H9 (cell line): ENCODE measurements at regions not wholly inside any gene's neighbourhood (a gene's known extent, or its start where the extent isn't known, plus 50 kb on each side); places are given as distances from the start of the nearest gene placed in this dataset.

Source experiments
- DNase-seq: peaks from one replicate; pipeline ENCODE4 v3.0.0-alpha.2; 2017
- H2AFZ ChIP-seq: one replicate; pipeline ENCODE4 v1.6.1; 2013; ENCODE audit warnings: mild to moderate bottlenecking, low read length, control low read depth, moderate library complexity
- H2AK5ac ChIP-seq: 2 replicates; pipeline ENCODE4 v1.6.1; 2013; ENCODE audit warnings: low read length, control low read depth, mixed read lengths; ENCODE audit not compliant: insufficient read length
- H2BK120ac ChIP-seq: one replicate; pipeline ENCODE4 v1.6.1; 2013; ENCODE audit warnings: low read depth, mild to moderate bottlenecking, low read length, control low read depth, inconsistent platforms; ENCODE audit not compliant: poor library complexity, severe bottlenecking
- H2BK12ac ChIP-seq: 2 replicates; pipeline ENCODE4 v1.6.1; 2013; ENCODE audit warnings: low read length, control low read depth, mixed read lengths, low read depth; ENCODE audit not compliant: insufficient read length
- H2BK15ac ChIP-seq: 2 replicates; pipeline ENCODE4 v1.6.1; 2013; ENCODE audit warnings: low read depth, low read length, control low read depth
- H2BK20ac ChIP-seq: one replicate; pipeline ENCODE4 v1.6.1; 2013; ENCODE audit warnings: low read depth, mild to moderate bottlenecking, low read length, control low read depth, inconsistent platforms; ENCODE audit not compliant: poor library complexity, severe bottlenecking
- H2BK5ac ChIP-seq: 2 replicates; pipeline ENCODE4 v1.6.1; 2013; ENCODE audit warnings: low read length, control low read depth, mixed read lengths; ENCODE audit not compliant: insufficient read length
- H3K14ac ChIP-seq: 2 replicates; pipeline ENCODE4 v1.6.1; 2013; ENCODE audit warnings: low read length, control low read depth; ENCODE audit not compliant: insufficient read depth
- H3K18ac ChIP-seq: 2 replicates; pipeline ENCODE4 v1.6.1; 2013; ENCODE audit warnings: low read depth, mild to moderate bottlenecking, mixed read lengths, low read length, control low read depth; ENCODE audit not compliant: insufficient read length
- H3K23ac ChIP-seq: 2 replicates; pipeline ENCODE4 v1.6.1; 2013; ENCODE audit warnings: low read length, control low read depth, mixed read lengths, low read depth; ENCODE audit not compliant: insufficient read length
- H3K23me2 ChIP-seq: 2 replicates; pipeline ENCODE4 v1.6.1; 2013; ENCODE audit warnings: low read depth, mild to moderate bottlenecking, mixed read lengths, low read length, control low read depth; ENCODE audit not compliant: insufficient read length, poor library complexity, severe bottlenecking
- H3K27ac ChIP-seq: 2 replicates; pipeline ENCODE4 v1.5.1; 2013; ENCODE audit warnings: low read length, control low read depth, mixed read lengths, low read depth; ENCODE audit not compliant: insufficient read length
- H3K27me3 ChIP-seq: 2 replicates; pipeline ENCODE4 v1.6.1; 2013; ENCODE audit warnings: low read length, control low read depth, inconsistent platforms; ENCODE audit not compliant: insufficient read depth
- H3K4ac ChIP-seq: 2 replicates; pipeline ENCODE4 v1.6.1; 2013; ENCODE audit warnings: low read depth, mild to moderate bottlenecking, control low read depth, inconsistent platforms, low read length, moderate library complexity
- H3K4me1 ChIP-seq: 2 replicates; pipeline ENCODE4 v1.6.1; 2013; ENCODE audit warnings: low read length, control low read depth, inconsistent platforms; ENCODE audit not compliant: insufficient read depth
- H3K4me2 ChIP-seq: 2 replicates; pipeline ENCODE4 v1.6.1; 2013; ENCODE audit warnings: low read length, control low read depth, mixed read lengths; ENCODE audit not compliant: insufficient read length, insufficient read depth
- H3K56ac ChIP-seq: 2 replicates; pipeline ENCODE4 v1.6.1; 2013; ENCODE audit warnings: low read depth, mild to moderate bottlenecking, mixed read lengths, low read length, control low read depth; ENCODE audit not compliant: insufficient read length
- H3K79me1 ChIP-seq: 2 replicates; pipeline ENCODE4 v1.6.1; 2013; ENCODE audit warnings: low read depth, mild to moderate bottlenecking, moderate library complexity, low read length, control low read depth, inconsistent platforms; ENCODE audit not compliant: insufficient read depth, poor library complexity, severe bottlenecking
- H3K79me2 ChIP-seq: 2 replicates; pipeline ENCODE4 v1.6.1; 2013; ENCODE audit warnings: low read length, control low read depth, inconsistent platforms; ENCODE audit not compliant: insufficient read depth
- H3K9ac ChIP-seq: 2 replicates; pipeline ENCODE4 v1.6.1; 2013; ENCODE audit warnings: low read length, control low read depth, mixed read lengths; ENCODE audit not compliant: insufficient read length; ENCODE audit errors: extremely low read depth
- H3K9me3 ChIP-seq: one replicate; pipeline ENCODE4 v1.6.1; 2013; ENCODE audit warnings: low read depth, low read length, inconsistent platforms; ENCODE audit not compliant: control insufficient read depth
- H3T11ph ChIP-seq: one replicate; pipeline ENCODE4 v1.6.1; 2013; ENCODE audit warnings: mild to moderate bottlenecking, low read length, control low read depth, inconsistent platforms
- H4K20me1 ChIP-seq: one replicate; pipeline ENCODE4 v1.6.1; 2013; ENCODE audit not compliant: control insufficient read depth, insufficient read length, insufficient read depth
- H4K5ac ChIP-seq: 2 replicates; pipeline ENCODE4 v1.6.1; 2013; ENCODE audit warnings: low read depth, mild to moderate bottlenecking, mixed read lengths, low read length, control low read depth; ENCODE audit not compliant: insufficient read length
- H4K8ac ChIP-seq: replicated peaks from 2 replicates; pipeline ENCODE4 v1.6.1; 2013; ENCODE audit warnings: low read length, control low read depth, mixed read lengths, low read depth; ENCODE audit not compliant: insufficient read length
- H4K91ac ChIP-seq: 2 replicates; pipeline ENCODE4 v1.6.1; 2013; ENCODE audit warnings: low read depth, mild to moderate bottlenecking, moderate library complexity, mixed read lengths, low read length, control low read depth; ENCODE audit not compliant: insufficient read length
- H3K27ac Mint-ChIP-seq, 3 experiments: 2 replicates in 2 of 3; 3 replicates in 1 of 3; pipeline ENCODE4 v1.8.0; 2020 to 2021; ENCODE audit warnings: mixed read lengths in 3 of 3, mild to moderate bottlenecking in 1 of 3, moderate library complexity in 1 of 3
- H3K27me3 Mint-ChIP-seq: 2 replicates; pipeline ENCODE4 v1.8.0; 2021; ENCODE audit warnings: low read depth, mild to moderate bottlenecking, moderate library complexity, mixed read lengths
- H3K36me3 Mint-ChIP-seq, 3 experiments: 2 replicates in 2 of 3; 3 replicates in 1 of 3; pipeline ENCODE4 v1.8.0; 2020 to 2021; ENCODE audit warnings: low read depth in 3 of 3, mixed read lengths in 3 of 3; ENCODE audit not compliant: insufficient read depth in 1 of 3
- H3K4me1 Mint-ChIP-seq, 2 experiments: 2 replicates each; pipeline ENCODE4 v1.8.0; 2020; ENCODE audit warnings: mixed read lengths in 2 of 2
- H3K4me3 Mint-ChIP-seq, 2 experiments: 2 replicates in 1 of 2; 3 replicates in 1 of 2; pipeline ENCODE4 v1.8.0; 2020 to 2021; ENCODE audit warnings: mild to moderate bottlenecking in 2 of 2, mixed read lengths in 2 of 2, moderate library complexity in 1 of 2
- H3K9me3 Mint-ChIP-seq, 2 experiments: 2 replicates in 1 of 2; 3 replicates in 1 of 2; pipeline ENCODE4 v1.8.0; 2020; ENCODE audit warnings: mild to moderate bottlenecking in 2 of 2, mixed read lengths in 2 of 2, moderate library complexity in 1 of 2
- WGBS: extraction: QIAGEN DNeasy Blood & Tissue Kit; methylation state at CpG from one replicate; pipeline ENCODE4 v1.1.7; 2013; ENCODE audit warnings: missing lambda C conversion rate, low lambda C conversion rate, mixed read lengths; ENCODE audit not compliant: insufficient read length; ENCODE audit errors: extremely low coverage; 5-methylcytosine and 5-hydroxymethylcytosine counted together
- TF ChIP-seq, protein P1 (sequence below): fragments of 200-600 bp; sonication (generic); conservative IDR thresholded peaks from 3 replicates; pipeline ENCODE4 v1.8.0; 2021; ENCODE audit warnings: antibody characterized with exemption, mild to moderate bottlenecking

DNA sequence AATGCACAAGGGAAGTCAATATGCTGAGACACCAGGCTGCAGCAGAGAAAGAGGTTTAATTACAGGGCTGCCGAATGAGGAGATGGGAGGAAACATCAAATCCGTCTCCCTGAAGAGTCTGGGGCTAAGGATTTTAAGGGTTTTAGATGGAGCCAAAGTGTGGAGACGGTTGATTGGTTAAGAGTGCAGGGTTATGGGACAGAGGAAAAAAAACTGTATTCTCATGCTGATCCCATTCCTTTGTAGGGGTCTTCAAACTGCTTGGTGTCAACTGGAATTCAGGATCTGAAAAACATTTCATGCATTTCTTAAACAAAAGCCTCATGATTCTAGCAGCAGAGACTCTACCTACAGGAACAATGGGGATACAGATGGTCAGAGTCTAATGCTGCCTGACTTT is 96.1 kb upstream of the SYNDIG1 start:
- no peak overlapping the region for H2AK5ac ChIP-seq

More for the DNA sequence above, 96.1 kb upstream of the SYNDIG1 start:
- H2AFZ ChIP-seq, result no peak overlapping the region
- no peak overlapping the region for H3K4me2 ChIP-seq
- no peak overlapping the region for H2BK5ac ChIP-seq
- no peak overlapping the region for H4K5ac ChIP-seq
- H3K79me1 ChIP-seq, result no peaks in the 10 kb centered on the region
- H3K23ac ChIP-seq, result no peak overlapping the region
- H4K91ac ChIP-seq, result no peak overlapping the region
- H2BK15ac ChIP-seq, result no peak overlapping the region
- no peak overlapping the region for H3T11ph ChIP-seq
- Mint-ChIP-seq H3K36me3 (no peaks in the 10 kb centered on the region), H3K27me3 (peaks cover 2% of the 10 kb centered on the region; the same call in 1 of the 2 replicates), H3K4me1 (peaks cover 8 to 9% of the 10 kb centered on the region in 2 experiments), H3K4me3 (no peak overlapping the region), H3K9me3 (no peaks in the 10 kb centered on the region), H3K27ac (no peak overlapping the region)
- no peak overlapping the region for H3K18ac ChIP-seq
- no peak overlapping the region for H2BK20ac ChIP-seq
- no peak overlapping the region for H2BK12ac ChIP-seq
- no peaks in the 10 kb centered on the region for H3K4me1 ChIP-seq
- no peaks in the 10 kb centered on the region for H3K79me2 ChIP-seq
- H3K9ac ChIP-seq, result no peak overlapping the region
- no peaks in the 10 kb centered on the region for H3K27me3 ChIP-seq
- no CpG with 5 or more reads among the region's 3 CpGs for WGBS
- no peaks in the 10 kb centered on the region for H3K9me3 ChIP-seq
- H3K27ac ChIP-seq, result no peak overlapping the region
- no peak overlapping the region for H3K14ac ChIP-seq
- no peak overlapping the region for H3K56ac ChIP-seq
- H4K20me1 ChIP-seq, result no peaks in the 10 kb centered on the region
- no peak for DNase-seq
- H2BK120ac ChIP-seq, result no peak overlapping the region
- TF ChIP-seq, protein P1, sequence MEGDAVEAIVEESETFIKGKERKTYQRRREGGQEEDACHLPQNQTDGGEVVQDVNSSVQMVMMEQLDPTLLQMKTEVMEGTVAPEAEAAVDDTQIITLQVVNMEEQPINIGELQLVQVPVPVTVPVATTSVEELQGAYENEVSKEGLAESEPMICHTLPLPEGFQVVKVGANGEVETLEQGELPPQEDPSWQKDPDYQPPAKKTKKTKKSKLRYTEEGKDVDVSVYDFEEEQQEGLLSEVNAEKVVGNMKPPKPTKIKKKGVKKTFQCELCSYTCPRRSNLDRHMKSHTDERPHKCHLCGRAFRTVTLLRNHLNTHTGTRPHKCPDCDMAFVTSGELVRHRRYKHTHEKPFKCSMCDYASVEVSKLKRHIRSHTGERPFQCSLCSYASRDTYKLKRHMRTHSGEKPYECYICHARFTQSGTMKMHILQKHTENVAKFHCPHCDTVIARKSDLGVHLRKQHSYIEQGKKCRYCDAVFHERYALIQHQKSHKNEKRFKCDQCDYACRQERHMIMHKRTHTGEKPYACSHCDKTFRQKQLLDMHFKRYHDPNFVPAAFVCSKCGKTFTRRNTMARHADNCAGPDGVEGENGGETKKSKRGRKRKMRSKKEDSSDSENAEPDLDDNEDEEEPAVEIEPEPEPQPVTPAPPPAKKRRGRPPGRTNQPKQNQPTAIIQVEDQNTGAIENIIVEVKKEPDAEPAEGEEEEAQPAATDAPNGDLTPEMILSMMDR, result no peak
- no peak overlapping the region for H3K4ac ChIP-seq
- no peak overlapping the region for H4K8ac ChIP-seq
- H3K23me2 ChIP-seq, result no peaks in the 10 kb centered on the region
